Activated B cell treated with CpG ODN at 0.5 μM for 24 hours (primary cell): ENCODE measurements at regions not wholly inside any gene's neighbourhood (a gene's known extent, or its start where the extent isn't known, plus 50 kb on each side); places are given as distances from the start of the nearest gene placed in this dataset.

Source experiments
- ATAC-seq: fragments of 200-7000 bp; cut with Tn5 transposase; one replicate; pipeline ENCODE4 v1.10.0; 2021; ENCODE audit warnings: low read depth, mild to moderate bottlenecking, moderate library complexity
- CTCF ChIA-PET: fragments of 350-600 bp; sonication (Branson Sonifier 250); formaldehyde crosslinking; loops from one replicate; lab custom pipeline; 2021; ENCODE audit warnings: antibody characterized with exemption; lab: Charles Lee
- POLR2A ChIA-PET: fragments of 350-600 bp; sonication (Branson Sonifier 250); formaldehyde crosslinking; loops from one replicate; lab custom pipeline; 2021; ENCODE audit warnings: antibody characterized with exemption; lab: Charles Lee
- DNase-seq: peaks from one replicate; pipeline ENCODE4 v3.0.0; 2022
- H3K27ac Mint-ChIP-seq: one replicate; pipeline ENCODE4 v1.8.0; 2020; ENCODE audit warnings: mixed read lengths
- H3K27me3 Mint-ChIP-seq: one replicate; pipeline ENCODE4 v1.8.0; 2021; ENCODE audit warnings: mixed read lengths
- H3K36me3 Mint-ChIP-seq: one replicate; pipeline ENCODE4 v1.8.0; 2021; ENCODE audit warnings: low read depth, mixed read lengths
- H3K4me1 Mint-ChIP-seq: one replicate; pipeline ENCODE4 v1.8.0; 2021; ENCODE audit warnings: mixed read lengths
- H3K4me3 Mint-ChIP-seq: one replicate; pipeline ENCODE4 v1.8.0; 2020; ENCODE audit warnings: mild to moderate bottlenecking, mixed read lengths
- H3K9me3 Mint-ChIP-seq: one replicate; pipeline ENCODE4 v1.8.0; 2020; ENCODE audit warnings: mixed read lengths
- CTCF ChIP-seq: fragments of 200-600 bp; IDR thresholded peaks from one replicate; pipeline ENCODE4 v1.8.0; 2022; ENCODE audit warnings: antibody characterized with exemption, mild to moderate bottlenecking
- intact Hi-C: fragments of 100-400 bp; cut with micrococcal nuclease; formaldehyde crosslinking; loops from one replicate; pipeline ENCODE4 v1.15.1; 2024

GRCh38 chr4:126338548-126338947 lies 1023.8 kb downstream of the FAT4 start:
- Mint-ChIP-seq H3K27ac (no peak overlapping the region), H3K9me3 (no peaks in the 10 kb centered on the region), H3K4me1 (no peaks in the 10 kb centered on the region), H3K27me3 (no peaks in the 10 kb centered on the region), H3K4me3 (no peak overlapping the region), H3K36me3 (no peaks in the 10 kb centered on the region)
- no peak for ATAC-seq
- ChIA-PET CTCF (no interaction called here), POLR2A (no interaction called here)
- TF ChIP-seq CTCF = no peak
- no peak for DNase-seq
- intact Hi-C loops = no loop called here

- no peaks in the 10 kb centered on the region for H3K27me3 Mint-ChIP-seq
Measured at GRCh38 chr4:126341927-126342326, 1027.2 kb downstream of the FAT4 start.

GRCh38 chr4:126344472-126344871 lies 1029.7 kb downstream of the FAT4 start:
- H3K36me3 Mint-ChIP-seq = no peaks in the 10 kb centered on the region
- H3K27ac Mint-ChIP-seq = no peak overlapping the region
- no peak for TF ChIP-seq CTCF
- H3K4me3 Mint-ChIP-seq = no peak overlapping the region
- H3K27me3 Mint-ChIP-seq = no peaks in the 10 kb centered on the region
- POLR2A ChIA-PET = no interaction called here
- intact Hi-C loops = no loop called here
- ATAC-seq = no peak
- DNase-seq = no peak
- peaks cover 4% of the 10 kb centered on the region for H3K9me3 Mint-ChIP-seq
- CTCF ChIA-PET = no interaction called here
- no peaks in the 10 kb centered on the region for H3K4me1 Mint-ChIP-seq

More at GRCh38 chr4:126341927-126342326, 1027.2 kb downstream of the FAT4 start:
- ChIA-PET CTCF (no interaction called here), POLR2A (no interaction called here)
- H3K9me3 Mint-ChIP-seq = peaks cover 4% of the 10 kb centered on the region
- DNase-seq = no peak
- no peak for TF ChIP-seq CTCF
- H3K27ac Mint-ChIP-seq = no peak overlapping the region
- H3K4me1 Mint-ChIP-seq = no peaks in the 10 kb centered on the region
- intact Hi-C loops = no loop called here
- no peak overlapping the region for H3K4me3 Mint-ChIP-seq
- no peaks in the 10 kb centered on the region for H3K36me3 Mint-ChIP-seq
- ATAC-seq = no peak

- DNase-seq (no peak), ATAC-seq (no peak)
- H3K27ac Mint-ChIP-seq = no peak overlapping the region
- CTCF ChIA-PET = no interaction called here
- H3K27me3 Mint-ChIP-seq = no peaks in the 10 kb centered on the region
- H3K9me3 Mint-ChIP-seq = peaks cover 4% of the 10 kb centered on the region
- intact Hi-C loops = no loop called here
- no peaks in the 10 kb centered on the region for H3K36me3 Mint-ChIP-seq
- H3K4me3 Mint-ChIP-seq = no peak overlapping the region
- TF ChIP-seq CTCF = no peak
- H3K4me1 Mint-ChIP-seq = no peaks in the 10 kb centered on the region
- POLR2A ChIA-PET = no interaction called here
Measured at GRCh38 chr4:126346654-126347053, 1031.9 kb downstream of the FAT4 start.

- no peak overlapping the region for H3K4me3 Mint-ChIP-seq
- H3K4me1 Mint-ChIP-seq = no peaks in the 10 kb centered on the region
- POLR2A ChIA-PET = no interaction called here
- ATAC-seq = no peak
- intact Hi-C loops = no loop called here
- TF ChIP-seq CTCF = no peak
- H3K27ac Mint-ChIP-seq = no peak overlapping the region
- H3K36me3 Mint-ChIP-seq = no peaks in the 10 kb centered on the region
- H3K27me3 Mint-ChIP-seq = no peaks in the 10 kb centered on the region
- CTCF ChIA-PET = no interaction called here
- no peak for DNase-seq
- no peaks in the 10 kb centered on the region for H3K9me3 Mint-ChIP-seq
Measured at GRCh38 chr4:126354784-126355183, 1040.0 kb downstream of the FAT4 start.
